Mammary epithelial cell (primary cell): ENCODE measurements at regions not wholly inside any gene's neighbourhood (a gene's known extent, or its start where the extent isn't known, plus 50 kb on each side); places are given as distances from the start of the nearest gene placed in this dataset.

Source experiments
- CTCF ChIP-seq, 2 donors: IDR thresholded peaks in 1 of 2; conservative IDR thresholded peaks in 1 of 2; 2 replicates each; pipeline ENCODE4 v1.5.1; 2011 to 2012; ENCODE audit warnings: inconsistent platforms in 2 of 2, low read length in 2 of 2, mild to moderate bottlenecking in 2 of 2, control low read depth in 1 of 2, low read depth in 1 of 2; ENCODE audit not compliant: insufficient read depth in 1 of 2; ENCODE audit errors: extremely low read depth in 1 of 2
- EZH2 ChIP-seq: IDR thresholded peaks from 2 replicates; pipeline ENCODE4 v1.6.1; 2012; ENCODE audit warnings: low read length, inconsistent platforms, borderline replicate concordance

- no peak for TF ChIP-seq CTCF (conservative IDR thresholded peaks at IDR 0.05 in 1 of 2, IDR thresholded peaks at IDR 0.05 in 1 of 2; ENCODE audit: extremely low read depth in 1 of 2, insufficient read depth in 1 of 2, low read depth in 1 of 2, low read length in 2 of 2)
- TF ChIP-seq EZH2 = no peak
Measured at GRCh38 chr14:44613061-44613712, 106.1 kb upstream of the FSCB start.
